Lower leg skin (tissue), 3 donors: ENCODE measurements at regions not wholly inside any gene's neighbourhood (a gene's known extent, or its start where the extent isn't known, plus 50 kb on each side); places are given as distances from the start of the nearest gene placed in this dataset.

Experiments used
- POLR2A ChIP-seq, 2 donors: fragments of 450-650 bp; IDR thresholded peaks; one replicate each; pipeline ENCODE4 v1.6.1; 2016 to 2017; ENCODE audit warnings: antibody characterized with exemption in 2 of 2, mild to moderate bottlenecking in 1 of 2, moderate library complexity in 1 of 2
- TF ChIP-seq, protein P1 (sequence below), 3 donors: fragments of 450-650 bp; IDR thresholded peaks; one replicate each; pipeline ENCODE4 v1.5.1; 2016; ENCODE audit warnings: antibody characterized with exemption in 3 of 3, mild to moderate bottlenecking in 3 of 3, moderate library complexity in 2 of 3

DNA sequence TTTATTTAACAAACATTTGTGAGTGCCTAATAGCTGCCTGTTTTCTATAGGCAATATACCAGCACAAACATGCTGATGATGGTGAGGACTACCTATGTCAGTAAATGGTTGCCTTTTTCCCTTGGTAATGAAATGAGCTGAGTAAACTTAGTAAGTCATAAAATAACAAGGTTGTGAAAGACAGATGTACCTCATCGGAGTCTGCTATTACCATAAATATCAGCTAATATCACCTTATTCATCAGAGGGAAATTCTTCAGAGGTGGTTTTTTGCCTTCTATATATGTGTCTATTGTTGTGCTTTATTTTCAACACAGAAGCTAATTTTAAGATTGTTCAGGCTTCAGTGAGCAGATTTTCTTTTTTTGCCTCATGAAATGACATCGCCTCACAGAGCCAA lies 1040.5 kb downstream of the DTWD2 start:
- TF ChIP-seq, protein P1, sequence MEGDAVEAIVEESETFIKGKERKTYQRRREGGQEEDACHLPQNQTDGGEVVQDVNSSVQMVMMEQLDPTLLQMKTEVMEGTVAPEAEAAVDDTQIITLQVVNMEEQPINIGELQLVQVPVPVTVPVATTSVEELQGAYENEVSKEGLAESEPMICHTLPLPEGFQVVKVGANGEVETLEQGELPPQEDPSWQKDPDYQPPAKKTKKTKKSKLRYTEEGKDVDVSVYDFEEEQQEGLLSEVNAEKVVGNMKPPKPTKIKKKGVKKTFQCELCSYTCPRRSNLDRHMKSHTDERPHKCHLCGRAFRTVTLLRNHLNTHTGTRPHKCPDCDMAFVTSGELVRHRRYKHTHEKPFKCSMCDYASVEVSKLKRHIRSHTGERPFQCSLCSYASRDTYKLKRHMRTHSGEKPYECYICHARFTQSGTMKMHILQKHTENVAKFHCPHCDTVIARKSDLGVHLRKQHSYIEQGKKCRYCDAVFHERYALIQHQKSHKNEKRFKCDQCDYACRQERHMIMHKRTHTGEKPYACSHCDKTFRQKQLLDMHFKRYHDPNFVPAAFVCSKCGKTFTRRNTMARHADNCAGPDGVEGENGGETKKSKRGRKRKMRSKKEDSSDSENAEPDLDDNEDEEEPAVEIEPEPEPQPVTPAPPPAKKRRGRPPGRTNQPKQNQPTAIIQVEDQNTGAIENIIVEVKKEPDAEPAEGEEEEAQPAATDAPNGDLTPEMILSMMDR (IDR thresholded peaks at IDR 0.05) = no peak
- no peak for TF ChIP-seq POLR2A (IDR thresholded peaks at IDR 0.05)
